Uterus (tissue), 3 donors: ENCODE measurements at regions not wholly inside any gene's neighbourhood (a gene's known extent, or its start where the extent isn't known, plus 50 kb on each side); places are given as distances from the start of the nearest gene placed in this dataset.
"Not testable (repeated sequence)": the region's sequence is repeated elsewhere in the genome, so short reads cannot be mapped to it uniquely, and the experiment has no call there.

ENCODE experiments used
- DNase-seq, 2 donors: peaks; one replicate each; pipeline ENCODE4 v3.0.0-alpha.2; 2019 to 2020
- H3K27ac ChIP-seq, 2 donors: fragments of 200-600 bp; sonication (generic); 1 replicate in 1 of 2; 2 replicates in 1 of 2; pipeline ENCODE4 v1.5.1; 2016 to 2018
- H3K27me3 ChIP-seq, 2 donors: fragments of 200-600 bp; sonication (generic); one replicate each; pipeline ENCODE4 v1.5.1; 2018 to 2019; ENCODE audit warnings: control low read depth in 1 of 2
- H3K36me3 ChIP-seq, 2 donors: fragments of 200-600 bp; sonication (generic); one replicate each; pipeline ENCODE4 v1.5.1; 2019; ENCODE audit warnings: control low read depth in 1 of 2
- H3K4me1 ChIP-seq, 2 donors: fragments of 200-600 bp; sonication (generic); one replicate each; pipeline ENCODE4 v1.5.1; 2018 to 2019; ENCODE audit warnings: control low read depth in 1 of 2
- H3K4me3 ChIP-seq, 2 donors: fragments of 200-600 bp; sonication (generic); 1 replicate in 1 of 2; 2 replicates in 1 of 2; pipeline ENCODE4 v1.5.1; 2018 to 2019; ENCODE audit warnings: mild to moderate bottlenecking in 1 of 2
- H3K9me3 ChIP-seq, 2 donors: fragments of 200-600 bp; sonication (generic); one replicate each; pipeline ENCODE4 v1.5.1; 2019; ENCODE audit warnings: control low read depth in 1 of 2
- POLR2A ChIP-seq, 2 donors: fragments of 450-650 bp; IDR thresholded peaks; one replicate each; pipeline ENCODE4 v1.6.1; 2016; ENCODE audit warnings: antibody characterized with exemption in 2 of 2, mild to moderate bottlenecking in 1 of 2, moderate library complexity in 1 of 2
- intact Hi-C: fragments of 100-400 bp; cut with DNase I; formaldehyde crosslinking; loops from one replicate; pipeline ENCODE4 v1.15.1; 2023; ENCODE audit warnings: low total_unique reads
- TF ChIP-seq, protein P1 (sequence below), 4 experiments: fragments of 200-600 bp in 2 of 4; fragments of 450-650 bp in 2 of 4; sonication (generic) in 2 of 4; IDR thresholded peaks; one replicate each; pipeline ENCODE4 v1.5.1; 2016 to 2019; ENCODE audit warnings: antibody characterized with exemption in 4 of 4, mild to moderate bottlenecking in 2 of 4, moderate library complexity in 1 of 4
- donor health status: DM: yes; HTN: yes; CAD: no.

GRCh38 chr7:106569500-106569929 is 91.4 kb downstream of the CCDC71L start:
- intact Hi-C loops: no loop called here
- no peak overlapping the region for H3K4me3 ChIP-seq
- no peaks in the 10 kb centered on the region for H3K27me3 ChIP-seq
- DNase-seq: no peak
- H3K4me1 ChIP-seq: no peaks in the 10 kb centered on the region
- H3K36me3 ChIP-seq: no peaks in the 10 kb centered on the region
- no peaks in the 10 kb centered on the region for H3K9me3 ChIP-seq
- TF ChIP-seq, protein P1, sequence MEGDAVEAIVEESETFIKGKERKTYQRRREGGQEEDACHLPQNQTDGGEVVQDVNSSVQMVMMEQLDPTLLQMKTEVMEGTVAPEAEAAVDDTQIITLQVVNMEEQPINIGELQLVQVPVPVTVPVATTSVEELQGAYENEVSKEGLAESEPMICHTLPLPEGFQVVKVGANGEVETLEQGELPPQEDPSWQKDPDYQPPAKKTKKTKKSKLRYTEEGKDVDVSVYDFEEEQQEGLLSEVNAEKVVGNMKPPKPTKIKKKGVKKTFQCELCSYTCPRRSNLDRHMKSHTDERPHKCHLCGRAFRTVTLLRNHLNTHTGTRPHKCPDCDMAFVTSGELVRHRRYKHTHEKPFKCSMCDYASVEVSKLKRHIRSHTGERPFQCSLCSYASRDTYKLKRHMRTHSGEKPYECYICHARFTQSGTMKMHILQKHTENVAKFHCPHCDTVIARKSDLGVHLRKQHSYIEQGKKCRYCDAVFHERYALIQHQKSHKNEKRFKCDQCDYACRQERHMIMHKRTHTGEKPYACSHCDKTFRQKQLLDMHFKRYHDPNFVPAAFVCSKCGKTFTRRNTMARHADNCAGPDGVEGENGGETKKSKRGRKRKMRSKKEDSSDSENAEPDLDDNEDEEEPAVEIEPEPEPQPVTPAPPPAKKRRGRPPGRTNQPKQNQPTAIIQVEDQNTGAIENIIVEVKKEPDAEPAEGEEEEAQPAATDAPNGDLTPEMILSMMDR (IDR thresholded peaks at IDR 0.05): no peak
- no peak for TF ChIP-seq POLR2A (IDR thresholded peaks at IDR 0.05)
- no peak overlapping the region for H3K27ac ChIP-seq

DNA sequence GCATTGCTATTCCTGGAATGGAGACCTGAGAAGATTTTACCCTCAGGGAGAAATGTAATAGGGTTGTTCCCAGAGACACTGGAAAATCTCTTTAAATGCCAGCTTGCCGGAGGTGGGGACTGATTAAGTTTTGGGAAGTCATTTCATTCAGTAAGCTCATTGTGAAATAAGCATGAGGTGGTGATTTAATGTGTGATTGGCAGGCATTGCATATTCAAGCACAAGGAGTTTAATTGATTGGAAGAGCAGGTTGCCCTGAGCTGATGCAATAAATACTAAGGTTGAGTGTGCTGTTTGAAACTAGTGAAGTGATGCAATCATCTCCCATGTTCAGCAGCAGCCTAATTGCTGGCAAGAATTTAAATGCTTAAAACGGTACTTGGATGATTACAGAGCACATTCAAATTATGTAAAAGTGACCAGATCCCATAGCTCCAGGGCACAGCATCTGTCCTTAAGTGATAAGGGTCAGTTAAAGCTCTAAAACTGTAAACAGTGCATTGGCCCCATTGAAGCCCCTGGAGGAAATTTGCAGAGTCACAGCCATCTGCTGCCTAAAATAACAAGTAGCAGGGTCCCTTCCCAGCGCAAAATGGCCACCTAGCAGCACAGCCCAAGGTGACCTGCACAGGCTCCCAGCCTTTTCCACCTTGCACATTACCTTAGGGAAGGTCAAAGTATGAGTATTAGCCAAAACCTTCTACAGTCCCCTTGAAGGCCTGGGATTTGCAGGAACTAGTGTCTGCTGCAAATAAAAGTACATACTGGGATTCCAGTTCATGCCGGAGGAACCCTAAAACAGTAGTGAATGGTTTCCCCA is 92.1 kb downstream of the CCDC71L start:
- no peak for DNase-seq
- intact Hi-C loops: no loop called here
- Histone ChIP-seq H3K9me3 (no peaks in the 10 kb centered on the region), H3K27me3 (no peaks in the 10 kb centered on the region), H3K4me1 (no peaks in the 10 kb centered on the region), H3K27ac (no peak overlapping the region), H3K4me3 (no peak overlapping the region), H3K36me3 (no peaks in the 10 kb centered on the region)
- no peak for TF ChIP-seq POLR2A (IDR thresholded peaks at IDR 0.05)
- TF ChIP-seq, protein P1 (IDR thresholded peaks at IDR 0.05): no peak

GRCh38 chr7:106568002-106568679 is 92.8 kb downstream of the CCDC71L start:
- no peaks in the 10 kb centered on the region for H3K36me3 ChIP-seq
- no peak for DNase-seq
- no peak overlapping the region for H3K27ac ChIP-seq
- no peak overlapping the region for H3K4me3 ChIP-seq
- no peaks in the 10 kb centered on the region for H3K9me3 ChIP-seq
- TF ChIP-seq, protein P1 (IDR thresholded peaks at IDR 0.05): no peak
- no peak for TF ChIP-seq POLR2A (IDR thresholded peaks at IDR 0.05)
- H3K4me1 ChIP-seq: no peaks in the 10 kb centered on the region
- no peaks in the 10 kb centered on the region for H3K27me3 ChIP-seq
- intact Hi-C loops: no loop called here

DNA sequence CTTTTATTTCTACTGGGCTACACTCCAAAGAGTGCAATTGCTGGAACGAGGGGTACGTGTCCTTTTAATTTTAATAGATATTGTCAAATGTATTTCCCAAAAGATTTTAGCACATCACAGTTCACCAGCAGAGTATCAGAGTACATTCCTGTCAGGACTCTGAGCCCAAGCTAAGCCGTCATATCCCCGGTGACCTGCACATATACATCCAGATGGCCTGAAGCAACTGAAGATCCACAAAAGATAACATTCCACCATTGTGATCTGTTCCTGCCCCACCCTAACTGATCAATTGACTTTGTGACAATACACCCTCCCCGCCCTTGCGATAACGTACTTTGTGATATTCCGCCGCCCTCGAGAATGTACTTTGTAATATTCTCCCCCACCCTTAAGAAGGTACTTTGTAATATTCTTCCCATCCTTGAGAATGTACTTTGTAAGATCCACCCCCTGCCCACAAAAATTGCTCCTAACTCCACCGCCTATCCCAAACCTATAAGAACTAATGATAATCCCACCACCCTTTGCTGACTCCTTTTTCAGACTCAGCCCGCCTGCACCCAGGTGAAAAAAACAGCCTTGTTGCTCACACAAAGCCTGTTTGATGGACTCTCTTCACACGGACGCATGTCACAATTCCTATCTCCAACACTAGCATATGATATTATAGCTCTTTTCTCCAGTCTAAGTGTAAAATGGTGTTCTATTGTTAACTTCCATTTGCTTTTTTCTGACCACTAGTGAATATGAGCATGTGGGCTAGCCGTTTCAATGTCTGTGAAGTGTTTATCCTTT is 93.6 kb downstream of the CCDC71L start:
- H3K9me3 ChIP-seq, H3K4me1 ChIP-seq, H3K27ac ChIP-seq, H3K4me3 ChIP-seq, H3K27me3 ChIP-seq, H3K36me3 ChIP-seq, intact Hi-C loops, DNase-seq: not testable (repeated sequence)

GRCh38 chr7:106566672-106567071 is 94.3 kb downstream of the CCDC71L start:
- intact Hi-C loops: no loop called here
- no peaks in the 10 kb centered on the region for H3K27me3 ChIP-seq
- no peak overlapping the region for H3K4me3 ChIP-seq
- no peak overlapping the region for H3K27ac ChIP-seq
- DNase-seq: no peak
- no peaks in the 10 kb centered on the region for H3K36me3 ChIP-seq
- no peaks in the 10 kb centered on the region for H3K4me1 ChIP-seq
- no peak for TF ChIP-seq POLR2A (IDR thresholded peaks at IDR 0.05)
- TF ChIP-seq, protein P1 (IDR thresholded peaks at IDR 0.05): no peak
- H3K9me3 ChIP-seq: no peaks in the 10 kb centered on the region
